ENCODE measurements at regions not wholly inside any gene's neighbourhood (a gene's known extent, or its start where the extent isn't known, plus 50 kb on each side); places are given as distances from the start of the nearest gene placed in this dataset.

DNA sequence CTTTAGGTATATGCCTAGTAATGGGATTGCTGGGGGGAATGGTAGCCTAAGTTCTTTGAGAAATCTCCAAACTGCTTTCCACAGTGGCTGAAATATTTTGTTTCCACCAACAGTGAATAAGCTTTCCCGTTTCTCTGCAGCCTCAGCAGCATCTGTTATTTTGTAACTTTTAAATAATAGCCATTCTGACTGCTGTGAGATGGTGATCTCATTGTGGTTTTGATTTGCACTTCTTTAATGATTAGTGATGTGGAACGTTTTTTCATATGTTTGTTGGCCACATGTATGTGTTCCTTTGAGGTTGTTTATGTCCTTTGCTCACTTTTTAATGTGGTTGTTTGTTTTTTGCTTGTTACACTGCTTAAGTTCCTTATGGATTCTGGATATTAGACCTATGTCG is 237.4 kb downstream of the CENPF start:
- H3K27ac ChIP-seq (ENCODE audit: low read depth in 2 of 2, low read length in 1 of 2): no peak overlapping the region
- WGBS (ENCODE audit: low lambda C conversion rate): 42% methylated on average over 3 of the region's 3 CpGs
- ChIA-PET POLR2A (no interaction called here), CTCF (no interaction called here)
- H3F3A ChIP-seq (replicated peaks; ENCODE audit: insufficient read depth): no peaks in the 10 kb centered on the region
- DNase-seq: no peak
- TF ChIP-seq FOXM1 (IDR thresholded peaks at IDR 0.05; ENCODE audit: low read depth) (no peak), PBX3 (IDR thresholded peaks at IDR 0.05) (peak; percentile 61), YY1 (IDR thresholded peaks at IDR 0.05; ENCODE audit: low read depth) (no peak), REST (IDR thresholded peaks at IDR 0.05; ENCODE audit: low read depth, low read length) (no peak), CHD2 (IDR thresholded peaks at IDR 0.05; ENCODE audit: low read length, partially characterized antibody) (no peak), NRF1 (IDR thresholded peaks at IDR 0.05; ENCODE audit: low read depth, low read length) (no peak), NFIC (IDR thresholded peaks at IDR 0.05; ENCODE audit: borderline replicate concordance) (no peak), MXI1 (IDR thresholded peaks at IDR 0.05; ENCODE audit: low read depth, low read length) (no peak), EP300 (IDR thresholded peaks at IDR 0.05; ENCODE audit: borderline replicate concordance in 1 of 2, low read depth in 1 of 2, low read length in 1 of 2) (0 out of 4 replicates have a peak, but pooled peaks of 1 of the 2 experiments have one; percentile 19), EZH2phosphoT487 (IDR thresholded peaks at IDR 0.05; ENCODE audit: borderline replicate concordance, low read depth) (no peak), USF1 (IDR thresholded peaks at IDR 0.05; ENCODE audit: borderline replicate concordance, low read depth) (no peak), RFX5 (IDR thresholded peaks at IDR 0.05; ENCODE audit: low read length) (no peak), TCF12 (IDR thresholded peaks at IDR 0.05) (peak; percentile 58), TAF1 (IDR thresholded peaks at IDR 0.05; ENCODE audit: borderline replicate concordance, low read depth, low read length) (no peak), SMC3 (IDR thresholded peaks at IDR 0.05; ENCODE audit: low read depth, low read length) (no peak), MEF2A (IDR thresholded peaks at IDR 0.05; ENCODE audit: borderline replicate concordance, low read depth) (no peak), FOXJ3 (CRISPR knock-in tag; IDR thresholded peaks at IDR 0.05) (no peak), GATA2 (CRISPR knock-in tag; IDR thresholded peaks at IDR 0.05) (no peak), SIN3A (IDR thresholded peaks at IDR 0.05; ENCODE audit: borderline replicate concordance, low read depth, low read length) (no peak)
- TF ChIP-seq, protein P1, sequence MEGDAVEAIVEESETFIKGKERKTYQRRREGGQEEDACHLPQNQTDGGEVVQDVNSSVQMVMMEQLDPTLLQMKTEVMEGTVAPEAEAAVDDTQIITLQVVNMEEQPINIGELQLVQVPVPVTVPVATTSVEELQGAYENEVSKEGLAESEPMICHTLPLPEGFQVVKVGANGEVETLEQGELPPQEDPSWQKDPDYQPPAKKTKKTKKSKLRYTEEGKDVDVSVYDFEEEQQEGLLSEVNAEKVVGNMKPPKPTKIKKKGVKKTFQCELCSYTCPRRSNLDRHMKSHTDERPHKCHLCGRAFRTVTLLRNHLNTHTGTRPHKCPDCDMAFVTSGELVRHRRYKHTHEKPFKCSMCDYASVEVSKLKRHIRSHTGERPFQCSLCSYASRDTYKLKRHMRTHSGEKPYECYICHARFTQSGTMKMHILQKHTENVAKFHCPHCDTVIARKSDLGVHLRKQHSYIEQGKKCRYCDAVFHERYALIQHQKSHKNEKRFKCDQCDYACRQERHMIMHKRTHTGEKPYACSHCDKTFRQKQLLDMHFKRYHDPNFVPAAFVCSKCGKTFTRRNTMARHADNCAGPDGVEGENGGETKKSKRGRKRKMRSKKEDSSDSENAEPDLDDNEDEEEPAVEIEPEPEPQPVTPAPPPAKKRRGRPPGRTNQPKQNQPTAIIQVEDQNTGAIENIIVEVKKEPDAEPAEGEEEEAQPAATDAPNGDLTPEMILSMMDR (IDR thresholded peaks at IDR 0.05): no peak
- H4K20me1 ChIP-seq (ENCODE audit: insufficient read depth): no peaks in the 10 kb centered on the region
- H3K27me3 ChIP-seq (ENCODE audit: insufficient read depth): no peaks in the 10 kb centered on the region
- no peak overlapping the region for H2AFZ ChIP-seq (ENCODE audit: low read depth)
- no peak overlapping the region for H3K4me2 ChIP-seq
- H3K9ac ChIP-seq: no peak overlapping the region
- H3K9me3 ChIP-seq: no peaks in the 10 kb centered on the region
- H3K4me1 ChIP-seq (ENCODE audit: control insufficient read depth in 1 of 2, insufficient read depth in 2 of 2, low read depth in 1 of 2, low read length in 1 of 2): peaks cover 0 to 13% of the 10 kb centered on the region in 2 experiments; a peak in 1 of 4 replicates
- H3K9me2 ChIP-seq: no peaks in the 10 kb centered on the region
- no peak overlapping the region for H3K4me3 ChIP-seq (ENCODE audit: low read depth in 2 of 2, low read length in 1 of 2)
- H3K36me3 ChIP-seq (replicated peaks in 1 of 2; ENCODE audit: control insufficient read depth in 1 of 2, insufficient read depth in 2 of 2, low read length in 1 of 2): no peaks in the 10 kb centered on the region
- H3K79me2 ChIP-seq (ENCODE audit: insufficient read depth): no peaks in the 10 kb centered on the region

All from SK-N-SH (cell line).